Natural killer cell (primary cell): ENCODE measurements at regions not wholly inside any gene's neighbourhood (a gene's known extent, or its start where the extent isn't known, plus 50 kb on each side); places are given as distances from the start of the nearest gene placed in this dataset.

Source experiments
- ATAC-seq, 3 donors: fragments of 150-1000 bp in 2 of 3; fragments of 200-7000 bp in 1 of 3; cut with Tn5 transposase; 1 replicate in 1 of 3; 2 replicates in 2 of 3; pipeline ENCODE4 v1.10.0; 2021; ENCODE audit warnings: mild to moderate bottlenecking in 2 of 3, moderate library complexity in 2 of 3
- DNase-seq, 2 donors: peaks; one replicate each; pipeline versions ENCODE4 v3.0.0 to v3.0.0-alpha.2; 2013 to 2021; ENCODE audit warnings: mixed read lengths in 1 of 2
- H3K27ac ChIP-seq: one replicate; pipeline ENCODE4 v1.5.1; 2013; ENCODE audit warnings: mild to moderate bottlenecking, low read length
- H3K27me3 ChIP-seq: one replicate; pipeline ENCODE4 v1.6.1; 2013; ENCODE audit warnings: low read length; ENCODE audit not compliant: control insufficient read depth, insufficient read depth
- H3K36me3 ChIP-seq: one replicate; pipeline ENCODE4 v1.6.1; 2013; ENCODE audit warnings: low read length; ENCODE audit not compliant: control insufficient read depth, insufficient read depth
- H3K4me1 ChIP-seq: one replicate; pipeline ENCODE4 v1.6.1; 2013; ENCODE audit warnings: low read length; ENCODE audit not compliant: control insufficient read depth, insufficient read depth
- H3K4me3 ChIP-seq: one replicate; pipeline ENCODE4 v1.5.1; 2013; ENCODE audit warnings: low read length
- H3K9me3 ChIP-seq: one replicate; pipeline ENCODE4 v1.6.1; 2013; ENCODE audit warnings: low read length; ENCODE audit not compliant: control insufficient read depth, insufficient read depth
- H3K27ac Mint-ChIP-seq, 2 donors: one replicate each; pipeline ENCODE4 v1.8.0; 2022; ENCODE audit warnings: mild to moderate bottlenecking in 2 of 2, mixed read lengths in 2 of 2, moderate library complexity in 1 of 2
- H3K27me3 Mint-ChIP-seq, 2 donors: one replicate each; pipeline ENCODE4 v1.8.0; 2022; ENCODE audit warnings: low read depth in 2 of 2, mixed read lengths in 2 of 2
- H3K36me3 Mint-ChIP-seq: one replicate; pipeline ENCODE4 v1.8.0; 2022; ENCODE audit warnings: mixed read lengths
- H3K4me1 Mint-ChIP-seq, 2 donors: one replicate each; pipeline ENCODE4 v1.8.0; 2022; ENCODE audit warnings: mixed read lengths in 2 of 2
- H3K4me3 Mint-ChIP-seq: one replicate; pipeline ENCODE4 v1.8.0; 2022; ENCODE audit warnings: mild to moderate bottlenecking, moderate library complexity, mixed read lengths
- H3K9me3 Mint-ChIP-seq, 2 donors: one replicate each; pipeline ENCODE4 v1.8.0; 2022; ENCODE audit warnings: mixed read lengths in 2 of 2
- WGBS: methylation state at CpG from one replicate; pipeline ENCODE4 v1.1.7; 2013; ENCODE audit warnings: missing lambda C conversion rate; ENCODE audit not compliant: insufficient coverage; 5-methylcytosine and 5-hydroxymethylcytosine counted together
- intact Hi-C: fragments of 100-400 bp; cut with micrococcal nuclease; formaldehyde crosslinking; loops from one replicate; pipeline ENCODE4 v1.14.2; 2022
- TF ChIP-seq, protein P1 (sequence below): fragments of 200-600 bp; IDR thresholded peaks from one replicate; pipeline ENCODE4 v1.8.0; 2022; ENCODE audit warnings: antibody characterized with exemption

DNA sequence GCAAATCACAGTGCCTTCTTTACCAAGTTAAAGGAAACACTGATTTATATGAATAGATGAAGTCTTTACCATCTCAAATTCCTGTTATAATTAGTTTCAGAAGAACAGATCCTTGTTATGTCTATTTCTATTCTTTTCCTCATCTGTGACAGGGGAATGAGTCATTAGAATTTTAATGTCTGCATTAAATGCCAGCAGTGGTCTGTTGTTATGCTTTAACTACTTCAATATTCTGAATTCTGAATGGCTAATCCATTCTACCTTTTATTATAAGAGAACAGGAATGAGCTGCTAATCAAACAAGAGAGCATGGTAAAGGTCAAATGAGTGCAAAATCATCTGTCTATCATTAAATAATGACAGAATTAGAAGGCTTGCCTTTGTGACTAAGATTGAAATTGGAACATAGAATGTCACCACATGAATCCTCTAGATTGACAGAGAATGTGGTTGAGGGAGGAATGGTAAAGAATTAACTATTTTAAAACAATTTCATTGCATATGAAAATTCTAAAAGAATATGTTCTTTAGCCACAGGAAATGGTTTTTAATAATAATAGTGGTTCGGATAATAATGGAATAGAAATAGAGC lies 935.5 kb downstream of the ADGRL3 start:
- no peaks in the 10 kb centered on the region for H3K4me1 ChIP-seq
- Mint-ChIP-seq H3K9me3 (peaks cover 18 to 20% of the 10 kb centered on the region in 2 donors), H3K4me3 (no peak overlapping the region), H3K4me1 (no peaks in the 10 kb centered on the region), H3K36me3 (peaks cover 17% of the 10 kb centered on the region), H3K27ac (no peak overlapping the region), H3K27me3 (no peaks in the 10 kb centered on the region)
- no peaks in the 10 kb centered on the region for H3K36me3 ChIP-seq
- TF ChIP-seq, protein P1, sequence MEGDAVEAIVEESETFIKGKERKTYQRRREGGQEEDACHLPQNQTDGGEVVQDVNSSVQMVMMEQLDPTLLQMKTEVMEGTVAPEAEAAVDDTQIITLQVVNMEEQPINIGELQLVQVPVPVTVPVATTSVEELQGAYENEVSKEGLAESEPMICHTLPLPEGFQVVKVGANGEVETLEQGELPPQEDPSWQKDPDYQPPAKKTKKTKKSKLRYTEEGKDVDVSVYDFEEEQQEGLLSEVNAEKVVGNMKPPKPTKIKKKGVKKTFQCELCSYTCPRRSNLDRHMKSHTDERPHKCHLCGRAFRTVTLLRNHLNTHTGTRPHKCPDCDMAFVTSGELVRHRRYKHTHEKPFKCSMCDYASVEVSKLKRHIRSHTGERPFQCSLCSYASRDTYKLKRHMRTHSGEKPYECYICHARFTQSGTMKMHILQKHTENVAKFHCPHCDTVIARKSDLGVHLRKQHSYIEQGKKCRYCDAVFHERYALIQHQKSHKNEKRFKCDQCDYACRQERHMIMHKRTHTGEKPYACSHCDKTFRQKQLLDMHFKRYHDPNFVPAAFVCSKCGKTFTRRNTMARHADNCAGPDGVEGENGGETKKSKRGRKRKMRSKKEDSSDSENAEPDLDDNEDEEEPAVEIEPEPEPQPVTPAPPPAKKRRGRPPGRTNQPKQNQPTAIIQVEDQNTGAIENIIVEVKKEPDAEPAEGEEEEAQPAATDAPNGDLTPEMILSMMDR: no peak
- no CpG with 5 or more reads among the region's 1 CpG for WGBS
- intact Hi-C loops: no loop called here
- no peaks in the 10 kb centered on the region for H3K27me3 ChIP-seq
- H3K9me3 ChIP-seq: peaks cover 18% of the 10 kb centered on the region
- H3K27ac ChIP-seq: no peak overlapping the region
- ATAC-seq (no peak), DNase-seq (no peak)
- H3K4me3 ChIP-seq: no peak overlapping the region

DNA sequence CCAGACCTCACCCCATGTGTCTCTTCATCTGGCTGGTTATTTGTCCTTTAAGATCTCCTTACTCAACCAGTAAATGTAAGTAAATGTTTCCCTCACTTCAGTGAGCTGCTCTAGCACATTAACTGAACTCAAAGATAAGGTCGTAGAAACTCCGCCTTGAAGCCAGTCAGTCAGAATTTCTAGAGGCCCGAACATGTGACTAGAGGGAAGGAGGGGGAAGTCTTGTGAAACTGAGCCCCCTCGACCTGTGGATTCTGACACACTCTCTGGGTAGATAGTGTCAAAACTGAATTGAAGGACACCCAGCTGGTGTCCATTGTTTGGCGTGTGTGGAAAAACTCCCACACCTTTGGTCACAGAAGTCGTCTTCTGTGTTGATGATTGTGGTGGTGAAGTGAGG lies 933.9 kb downstream of the ADGRL3 start:
- H3K9me3 Mint-ChIP-seq: peaks cover 16 to 18% of the 10 kb centered on the region in 2 donors
- no peak overlapping the region for H3K27ac ChIP-seq
- H3K4me1 Mint-ChIP-seq: no peaks in the 10 kb centered on the region
- H3K27ac Mint-ChIP-seq: no peak overlapping the region
- TF ChIP-seq, protein P1: no peak
- H3K4me1 ChIP-seq: no peaks in the 10 kb centered on the region
- no peak overlapping the region for H3K4me3 ChIP-seq
- WGBS: 82% methylated on average over 5 of the region's 6 CpGs
- no peaks in the 10 kb centered on the region for H3K27me3 ChIP-seq
- ATAC-seq: no peak
- no peak for DNase-seq
- H3K36me3 Mint-ChIP-seq: peaks cover 17% of the 10 kb centered on the region
- peaks cover 20% of the 10 kb centered on the region for H3K9me3 ChIP-seq
- H3K36me3 ChIP-seq: no peaks in the 10 kb centered on the region
- intact Hi-C loops: no loop called here
- no peaks in the 10 kb centered on the region for H3K27me3 Mint-ChIP-seq
- H3K4me3 Mint-ChIP-seq: no peak overlapping the region

DNA sequence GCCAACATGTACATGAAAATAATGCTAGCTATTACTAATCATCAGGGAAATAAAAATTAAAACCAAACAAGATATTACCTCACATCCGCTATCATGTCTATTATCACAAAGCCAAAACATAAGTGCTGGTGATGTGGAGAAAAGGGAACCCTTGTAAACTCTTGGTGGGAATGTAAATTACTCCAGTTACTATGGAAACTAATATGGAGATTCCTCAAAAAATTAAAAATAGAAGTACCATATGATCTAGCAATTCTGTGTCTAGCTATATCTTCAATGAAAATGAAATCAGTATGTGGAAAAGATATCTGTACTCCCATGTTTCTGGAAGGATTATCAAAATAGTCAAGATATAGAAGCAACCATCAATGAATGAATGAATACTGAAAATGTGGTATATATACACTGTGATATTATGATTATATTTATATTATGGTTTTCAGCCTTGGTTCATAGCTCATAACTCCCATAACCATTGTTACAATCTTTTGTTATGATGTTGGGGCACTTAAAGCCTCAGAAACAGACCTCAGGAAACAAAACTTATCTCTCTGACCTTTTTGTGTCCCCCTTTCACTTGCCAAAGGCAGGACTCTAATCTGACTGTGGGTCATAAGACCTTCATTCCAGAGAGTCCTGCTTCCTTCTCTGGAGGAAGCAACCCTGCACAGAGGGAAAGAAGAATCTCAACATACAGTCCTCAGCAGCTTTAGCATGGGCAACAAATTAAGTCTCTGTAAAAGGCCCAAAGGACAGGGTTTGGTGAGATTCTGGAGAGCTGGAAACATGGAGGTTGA lies 933.2 kb downstream of the ADGRL3 start:
- no peak for ATAC-seq
- Mint-ChIP-seq H3K27me3 (no peaks in the 10 kb centered on the region), H3K9me3 (peaks cover 12 to 13% of the 10 kb centered on the region in 2 donors), H3K27ac (no peak overlapping the region), H3K36me3 (peaks cover 17% of the 10 kb centered on the region), H3K4me3 (no peak overlapping the region), H3K4me1 (no peaks in the 10 kb centered on the region)
- no peaks in the 10 kb centered on the region for H3K27me3 ChIP-seq
- no peak for DNase-seq
- no peaks in the 10 kb centered on the region for H3K4me1 ChIP-seq
- H3K9me3 ChIP-seq: peaks cover 16% of the 10 kb centered on the region
- TF ChIP-seq, protein P1: no peak
- H3K27ac ChIP-seq: no peak overlapping the region
- intact Hi-C loops: no loop called here
- H3K4me3 ChIP-seq: no peak overlapping the region
- H3K36me3 ChIP-seq: no peaks in the 10 kb centered on the region
- WGBS: no CpG with 5 or more reads among the region's 1 CpG
